Choroid plexus epithelial cell (primary cell): ENCODE measurements at regions not wholly inside any gene's neighbourhood (a gene's known extent, or its start where the extent isn't known, plus 50 kb on each side); places are given as distances from the start of the nearest gene placed in this dataset.

Experiments used
- DNase-seq: peaks from one replicate; pipeline ENCODE4 v3.0.0-alpha.2; 2010; ENCODE audit warnings: low read depth
- H3K4me3 ChIP-seq: 2 replicates; pipeline ENCODE4 v1.5.1; 2011; ENCODE audit warnings: low read depth, mild to moderate bottlenecking, control low read depth, low read length, moderate library complexity
- TF ChIP-seq, protein P1 (sequence below): conservative IDR thresholded peaks from 2 replicates; pipeline ENCODE4 v1.5.1; 2011; ENCODE audit warnings: low read depth, mild to moderate bottlenecking, control low read depth, inconsistent platforms, low read length, moderate library complexity

DNA sequence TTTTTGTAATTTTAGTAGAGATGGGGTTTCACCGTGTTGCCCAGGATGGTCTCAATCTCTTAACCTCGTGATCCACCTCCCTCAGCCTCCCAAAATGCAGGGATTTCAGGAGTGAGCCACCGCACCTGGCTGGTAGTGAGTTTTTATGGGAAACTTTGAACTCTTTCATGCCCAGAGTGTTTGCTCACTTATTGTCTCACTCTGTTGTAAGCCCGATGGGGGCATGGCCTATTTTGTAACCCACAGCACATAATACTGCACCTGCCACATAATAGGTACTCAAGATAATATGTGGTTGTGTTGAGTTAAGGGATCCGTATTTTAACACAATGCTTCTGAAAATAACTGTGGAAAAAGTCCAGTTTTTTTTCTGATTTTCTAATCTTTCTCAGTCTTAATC, 109.6 kb upstream of the GIMD1 start:
- DNase-seq: no peak
- no peak overlapping the region for H3K4me3 ChIP-seq
- TF ChIP-seq, protein P1, sequence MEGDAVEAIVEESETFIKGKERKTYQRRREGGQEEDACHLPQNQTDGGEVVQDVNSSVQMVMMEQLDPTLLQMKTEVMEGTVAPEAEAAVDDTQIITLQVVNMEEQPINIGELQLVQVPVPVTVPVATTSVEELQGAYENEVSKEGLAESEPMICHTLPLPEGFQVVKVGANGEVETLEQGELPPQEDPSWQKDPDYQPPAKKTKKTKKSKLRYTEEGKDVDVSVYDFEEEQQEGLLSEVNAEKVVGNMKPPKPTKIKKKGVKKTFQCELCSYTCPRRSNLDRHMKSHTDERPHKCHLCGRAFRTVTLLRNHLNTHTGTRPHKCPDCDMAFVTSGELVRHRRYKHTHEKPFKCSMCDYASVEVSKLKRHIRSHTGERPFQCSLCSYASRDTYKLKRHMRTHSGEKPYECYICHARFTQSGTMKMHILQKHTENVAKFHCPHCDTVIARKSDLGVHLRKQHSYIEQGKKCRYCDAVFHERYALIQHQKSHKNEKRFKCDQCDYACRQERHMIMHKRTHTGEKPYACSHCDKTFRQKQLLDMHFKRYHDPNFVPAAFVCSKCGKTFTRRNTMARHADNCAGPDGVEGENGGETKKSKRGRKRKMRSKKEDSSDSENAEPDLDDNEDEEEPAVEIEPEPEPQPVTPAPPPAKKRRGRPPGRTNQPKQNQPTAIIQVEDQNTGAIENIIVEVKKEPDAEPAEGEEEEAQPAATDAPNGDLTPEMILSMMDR: no peak

DNA sequence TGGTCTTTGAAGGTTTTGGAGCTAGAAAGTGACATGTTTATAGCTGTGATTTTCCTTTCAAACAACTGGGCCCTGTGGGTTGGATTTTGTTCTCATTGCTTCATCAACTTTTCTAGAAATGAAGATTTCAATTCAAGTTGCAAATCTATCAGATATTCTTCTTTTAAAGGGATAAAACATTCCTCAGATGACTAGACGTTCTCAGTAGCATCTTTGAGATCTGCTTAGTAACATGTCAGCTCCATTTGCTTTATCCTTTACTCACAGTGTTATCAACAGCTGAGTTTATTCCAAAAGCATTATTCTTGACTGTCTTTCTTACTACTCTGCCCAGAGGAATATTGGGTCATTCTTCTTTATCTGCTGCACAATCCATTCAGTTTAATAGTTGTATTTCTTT, 108.2 kb upstream of the GIMD1 start:
- no peak overlapping the region for H3K4me3 ChIP-seq
- TF ChIP-seq, protein P1: no peak
- no peak for DNase-seq

DNA sequence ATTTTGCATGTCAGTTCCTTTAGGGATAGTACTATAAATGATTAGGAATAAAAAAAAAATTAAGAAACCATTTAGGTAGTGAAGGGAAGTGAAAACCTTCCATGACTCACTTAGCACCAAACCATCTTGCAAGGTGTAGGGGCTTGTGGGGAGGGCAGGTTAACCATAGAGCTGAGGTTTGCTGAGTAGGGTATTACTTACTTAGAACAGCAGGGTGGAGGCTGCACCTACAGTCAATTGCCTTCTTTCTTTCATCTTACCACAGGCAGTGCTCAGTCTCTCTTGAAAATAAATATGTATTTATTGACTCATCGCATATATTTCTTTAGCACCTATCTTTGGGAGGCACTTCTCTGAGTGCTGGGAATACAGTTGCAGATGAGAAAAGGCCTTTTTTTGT, 104.9 kb upstream of the GIMD1 start:
- TF ChIP-seq, protein P1: no peak
- H3K4me3 ChIP-seq: no peak overlapping the region
- DNase-seq: no peak

DNA sequence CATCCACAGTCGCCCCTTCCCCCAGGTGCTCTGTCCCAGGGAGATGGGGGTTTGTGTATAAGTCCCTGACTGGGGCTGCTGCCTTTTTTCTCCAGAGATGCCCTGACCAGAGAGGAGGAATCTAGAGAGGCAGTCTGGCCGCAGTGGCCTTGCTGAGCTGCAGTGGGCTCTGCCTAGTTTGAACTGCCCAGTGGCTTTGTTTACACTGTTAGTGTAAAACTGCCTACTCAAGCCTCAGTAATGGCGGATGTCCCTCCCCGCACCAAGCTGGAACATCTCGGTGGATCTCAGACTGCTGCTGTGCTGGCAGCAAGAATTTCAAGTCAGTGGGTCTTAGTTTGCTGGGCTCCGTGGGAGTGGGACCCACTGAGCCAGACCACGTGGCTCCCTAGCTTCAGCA, 102.6 kb upstream of the GIMD1 start:
- no peak overlapping the region for H3K4me3 ChIP-seq
- DNase-seq: no peak
- TF ChIP-seq, protein P1: no peak

DNA sequence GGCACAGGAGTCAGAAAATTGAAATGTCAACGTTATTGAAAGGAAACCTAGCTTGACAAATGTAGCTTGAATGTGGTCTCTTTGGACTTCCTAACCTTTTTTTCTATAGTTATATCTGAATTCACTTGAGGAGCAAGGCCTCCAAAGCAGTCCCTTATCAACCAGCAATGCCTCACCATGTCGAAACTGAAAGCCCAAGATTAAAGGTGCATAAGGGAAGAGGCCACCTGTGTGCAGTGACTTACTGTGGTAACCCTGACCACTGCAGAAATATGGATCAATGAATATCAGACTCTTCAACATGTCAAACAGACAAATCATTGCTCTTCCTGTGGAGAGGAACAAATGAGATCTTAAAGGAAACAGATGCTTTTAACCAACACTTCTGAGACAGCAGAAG, 95.0 kb upstream of the GIMD1 start:
- DNase-seq: no peak
- H3K4me3 ChIP-seq: no peak overlapping the region
- TF ChIP-seq, protein P1: no peak

DNA sequence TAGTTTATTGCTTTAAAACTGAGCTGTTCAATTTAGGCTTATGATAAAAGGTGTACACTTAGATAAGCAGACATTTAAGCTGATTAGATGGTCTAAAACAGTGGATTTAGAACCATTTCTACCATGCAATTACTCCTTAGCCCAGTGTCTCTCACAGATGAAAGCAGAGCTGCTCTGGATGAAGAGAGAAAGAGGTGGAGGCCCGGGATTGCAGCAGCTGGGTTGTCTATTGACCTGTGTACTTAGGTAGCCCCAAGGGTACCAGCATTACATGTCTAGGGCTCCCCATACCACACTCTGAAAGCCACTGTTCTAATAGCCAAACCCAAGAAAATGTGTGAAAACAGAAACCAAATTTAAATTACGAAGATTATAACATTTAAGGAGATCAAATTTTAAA, 86.0 kb upstream of the GIMD1 start:
- DNase-seq: no peak
- TF ChIP-seq, protein P1: no peak
- H3K4me3 ChIP-seq: no peak overlapping the region

DNA sequence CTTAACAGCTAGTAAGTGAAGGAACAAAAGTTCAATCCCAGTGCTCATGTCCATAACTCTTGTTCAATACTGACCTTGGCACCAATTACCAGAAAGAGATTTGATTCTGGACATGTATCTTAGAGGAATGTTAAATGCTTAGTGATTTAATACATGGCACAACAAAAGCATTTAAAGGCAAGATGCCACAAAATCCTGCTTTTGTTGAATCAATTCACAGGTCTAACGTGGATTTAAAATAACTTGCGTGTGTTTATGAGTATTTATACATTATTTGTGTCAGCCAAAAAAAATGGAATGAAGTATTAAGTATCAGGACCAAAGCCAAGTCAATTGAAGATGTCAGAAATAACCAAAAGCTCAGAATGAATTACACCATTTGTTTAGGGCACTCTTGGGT, 85.4 kb upstream of the GIMD1 start:
- DNase-seq: no peak
- TF ChIP-seq, protein P1: no peak
- no peak overlapping the region for H3K4me3 ChIP-seq
